ENCODE measurements at regions not wholly inside any gene's neighbourhood (a gene's known extent, or its start where the extent isn't known, plus 50 kb on each side); places are given as distances from the start of the nearest gene placed in this dataset.

- no peak overlapping the region for H3K4me3 ChIP-seq
- no peaks in the 10 kb centered on the region for H3K9me1 ChIP-seq (ENCODE audit: control insufficient read depth, insufficient read depth, low read length)
- ChIA-PET CTCF (ENCODE audit: low intra/inter-chr PET ratio) (no interaction called here), POLR2A (no interaction called here)
- BruUV-seq (replicated peaks): no TSS peak
- intact Hi-C loops (cut with micrococcal nuclease) (no loop called here), in situ Hi-C loops (cut with MboI) (no loop called here)
- H3K9me3 ChIP-seq (replicated peaks; ENCODE audit: control insufficient read depth, insufficient read depth, low read depth, low read length): no peaks in the 10 kb centered on the region
- H3K36me3 ChIP-seq (ENCODE audit: control insufficient read depth, insufficient read depth, low read length): no peaks in the 10 kb centered on the region
- no peaks in the 10 kb centered on the region for H4K20me1 ChIP-seq (replicated peaks; ENCODE audit: control insufficient read depth, insufficient read depth, low read length)
- peaks cover 2 to 22% of the 10 kb centered on the region in 2 experiments; a peak in 3 of 5 replicates for H3K27me3 ChIP-seq (ENCODE audit: control insufficient read depth in 2 of 2, insufficient read depth in 2 of 2, low read length in 2 of 2)
- H3K4me1 ChIP-seq (replicated peaks in 1 of 2; ENCODE audit: control insufficient read depth in 2 of 2, insufficient read depth in 2 of 2, low read length in 2 of 2): no peaks in the 10 kb centered on the region
- FAIRE-seq: no peak
- H3K79me2 ChIP-seq (ENCODE audit: control insufficient read depth, insufficient read depth, low read length): no peaks in the 10 kb centered on the region
- no peak for ATAC-seq
- 0% methylated on average over 7 of the region's 7 CpGs for WGBS (ENCODE audit: insufficient coverage, low coverage, missing lambda C conversion rate)
- no peak for DNase-seq (ENCODE audit: extremely low read depth in 1 of 4, low spot score in 3 of 4)
- no peak overlapping the region for H3K27ac ChIP-seq (ENCODE audit: extremely low read depth, low read depth, low read length)
- TF ChIP-seq NFYB (IDR thresholded peaks at IDR 0.05; ENCODE audit: extremely low read depth, insufficient read length) (no peak), THAP7 (CRISPR knock-in tag; IDR thresholded peaks at IDR 0.05) (no peak), ZNF184 (CRISPR knock-in tag; IDR thresholded peaks at IDR 0.05) (no peak), JUNB (CRISPR knock-in tag; conservative IDR thresholded peaks at IDR 0.05) (no peak), SPI1 (IDR thresholded peaks at IDR 0.05; ENCODE audit: borderline replicate concordance, low read depth, low read length) (no peak), ZNF253 (CRISPR knock-in tag; conservative IDR thresholded peaks at IDR 0.05) (no peak), FOXM1 (IDR thresholded peaks at IDR 0.05; ENCODE audit: low read depth) (no peak), FOXM1 (CRISPR knock-in tag; IDR thresholded peaks at IDR 0.05; ENCODE audit: low read depth) (no peak), E4F1 (CRISPR knock-in tag; IDR thresholded peaks at IDR 0.05; ENCODE audit: borderline replicate concordance) (no peak)
- H2AFZ ChIP-seq (ENCODE audit: low read depth, low read length): no peak overlapping the region
- H3K4me2 ChIP-seq (ENCODE audit: insufficient read depth, low read length): no peak overlapping the region
- no peak overlapping the region for H3K9ac ChIP-seq (ENCODE audit: insufficient read depth in 1 of 2, low read depth in 2 of 2, low read length in 2 of 2)
Observed at GRCh38 chr10:84593506-84593905, 265.1 kb downstream of the CCSER2 start.

All from K562 (cell line).